IMR-90 (cell line): ENCODE measurements at regions not wholly inside any gene's neighbourhood (a gene's known extent, or its start where the extent isn't known, plus 50 kb on each side); places are given as distances from the start of the nearest gene placed in this dataset.

Experiments used
- BHLHE40 ChIP-seq: fragments of 150-350 bp; IDR thresholded peaks from 2 replicates; pipeline ENCODE4 v1.6.1; 2016; ENCODE audit warnings: mild to moderate bottlenecking, low read depth, low read length
- CEBPB ChIP-seq: IDR thresholded peaks from 2 replicates; pipeline ENCODE4 v1.6.1; 2012; ENCODE audit warnings: low read depth, low read length, improper control_type of control experiment
- CHD1 ChIP-seq: IDR thresholded peaks from 2 replicates; pipeline ENCODE4 v1.6.1; 2012; ENCODE audit warnings: low read depth, low read length, improper control_type of control experiment
- CTCF ChIP-seq: conservative IDR thresholded peaks from 2 replicates; pipeline ENCODE4 v1.5.1; 2012; ENCODE audit warnings: mild to moderate bottlenecking, low read depth, low read length, improper control_type of control experiment
- FOS ChIP-seq: fragments of 150-350 bp; IDR thresholded peaks from 2 replicates; pipeline ENCODE4 v1.6.1; 2016; ENCODE audit warnings: low read depth, low read length
- MAFK ChIP-seq: IDR thresholded peaks from 2 replicates; pipeline ENCODE4 v1.6.1; 2012; ENCODE audit warnings: low read depth, low read length, improper control_type of control experiment
- MXI1 ChIP-seq: IDR thresholded peaks from 2 replicates; pipeline ENCODE4 v1.6.1; 2012; ENCODE audit warnings: low read depth, mild to moderate bottlenecking, low read length, moderate library complexity, borderline replicate concordance
- POLR2A ChIP-seq: IDR thresholded peaks from 2 replicates; pipeline ENCODE4 v1.6.1; 2012; ENCODE audit warnings: mild to moderate bottlenecking, low read depth, low read length
- RAD21 ChIP-seq: IDR thresholded peaks from 2 replicates; pipeline ENCODE4 v1.6.1; 2012; ENCODE audit warnings: low read length, improper control_type of control experiment
- RCOR1 ChIP-seq: IDR thresholded peaks from 2 replicates; pipeline ENCODE4 v1.6.1; 2012; ENCODE audit warnings: mild to moderate bottlenecking, low read length, improper control_type of control experiment; ENCODE audit not compliant: insufficient replicate concordance
- RFX5 ChIP-seq: IDR thresholded peaks from 2 replicates; pipeline ENCODE4 v1.8.0; 2012; ENCODE audit warnings: low read depth, mild to moderate bottlenecking, low read length, moderate library complexity

- TF ChIP-seq BHLHE40 (no peak), CTCF (no peak), MXI1 (no peak), POLR2A (no peak), MAFK (no peak), RAD21 (no peak), RCOR1 (no peak), FOS (no peak), RFX5 (no peak), CHD1 (no peak), CEBPB (no peak)
Observed at GRCh38 chr15:62248277-62248984, 83.3 kb upstream of the C2CD4B start.
